GM12872 (cell line): ENCODE measurements at regions not wholly inside any gene's neighbourhood (a gene's known extent, or its start where the extent isn't known, plus 50 kb on each side); places are given as distances from the start of the nearest gene placed in this dataset.

ENCODE experiments used
- CTCF ChIP-seq: IDR thresholded peaks from 3 replicates; pipeline ENCODE4 v1.5.1; 2011; ENCODE audit warnings: low read depth, mild to moderate bottlenecking, low read length, moderate library complexity; ENCODE audit not compliant: insufficient read depth

DNA sequence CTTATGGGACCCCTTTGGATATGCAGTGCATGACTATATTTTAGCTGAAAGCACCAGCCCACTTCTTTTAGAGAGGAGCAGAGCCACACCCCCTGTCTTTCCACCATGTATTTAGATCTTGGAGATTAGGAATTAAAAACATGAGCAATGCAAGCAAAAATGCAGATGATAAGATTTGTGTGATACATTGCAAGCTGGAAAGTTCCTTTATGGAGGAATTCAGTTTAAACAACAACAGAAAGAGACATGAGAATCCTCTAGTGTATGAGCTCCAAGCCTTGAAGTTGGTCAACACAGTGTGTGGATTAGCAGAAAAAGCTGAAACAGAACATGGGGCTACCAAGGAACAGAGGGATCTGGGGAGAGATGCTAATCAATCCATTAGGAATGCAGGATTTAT is 529.8 kb upstream of the NBEA start:
- TF ChIP-seq CTCF = no peak

- no peak for TF ChIP-seq CTCF
These were observed 529.2 kb upstream of the NBEA start for GRCh38 chr13:34412817-34413375.

GRCh38 chr13:34413538-34414210 is 528.4 kb upstream of the NBEA start:
- no peak for TF ChIP-seq CTCF

- TF ChIP-seq CTCF = no peak
These were observed 527.5 kb upstream of the NBEA start for GRCh38 chr13:34414616-34415015.

- no peak for TF ChIP-seq CTCF
These were observed 525.1 kb upstream of the NBEA start for GRCh38 chr13:34416971-34417380.

DNA sequence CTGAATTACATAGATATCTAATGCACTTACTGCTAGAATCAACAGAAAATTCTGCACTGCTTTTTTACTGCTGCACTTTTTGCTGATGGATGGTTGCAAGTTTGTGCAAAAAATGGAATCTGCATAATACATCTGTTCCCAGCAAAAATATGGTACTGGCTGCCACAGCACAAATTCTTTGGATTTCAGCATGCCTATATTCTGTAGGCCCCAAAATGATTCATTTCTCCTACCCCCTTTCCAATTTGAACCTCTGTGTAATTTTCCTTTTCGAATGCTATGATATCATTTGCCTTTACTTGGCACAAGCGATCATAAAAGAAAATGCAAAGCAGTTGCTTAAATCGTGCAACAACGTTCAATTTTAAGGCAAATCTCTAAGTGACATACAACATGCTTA is 524.2 kb upstream of the NBEA start:
- no peak for TF ChIP-seq CTCF

- no peak for TF ChIP-seq CTCF
These were observed 523.0 kb upstream of the NBEA start for GRCh38 chr13:34419025-34419424.
